ENCODE measurements at regions not wholly inside any gene's neighbourhood (a gene's known extent, or its start where the extent isn't known, plus 50 kb on each side); places are given as distances from the start of the nearest gene placed in this dataset.

DNA sequence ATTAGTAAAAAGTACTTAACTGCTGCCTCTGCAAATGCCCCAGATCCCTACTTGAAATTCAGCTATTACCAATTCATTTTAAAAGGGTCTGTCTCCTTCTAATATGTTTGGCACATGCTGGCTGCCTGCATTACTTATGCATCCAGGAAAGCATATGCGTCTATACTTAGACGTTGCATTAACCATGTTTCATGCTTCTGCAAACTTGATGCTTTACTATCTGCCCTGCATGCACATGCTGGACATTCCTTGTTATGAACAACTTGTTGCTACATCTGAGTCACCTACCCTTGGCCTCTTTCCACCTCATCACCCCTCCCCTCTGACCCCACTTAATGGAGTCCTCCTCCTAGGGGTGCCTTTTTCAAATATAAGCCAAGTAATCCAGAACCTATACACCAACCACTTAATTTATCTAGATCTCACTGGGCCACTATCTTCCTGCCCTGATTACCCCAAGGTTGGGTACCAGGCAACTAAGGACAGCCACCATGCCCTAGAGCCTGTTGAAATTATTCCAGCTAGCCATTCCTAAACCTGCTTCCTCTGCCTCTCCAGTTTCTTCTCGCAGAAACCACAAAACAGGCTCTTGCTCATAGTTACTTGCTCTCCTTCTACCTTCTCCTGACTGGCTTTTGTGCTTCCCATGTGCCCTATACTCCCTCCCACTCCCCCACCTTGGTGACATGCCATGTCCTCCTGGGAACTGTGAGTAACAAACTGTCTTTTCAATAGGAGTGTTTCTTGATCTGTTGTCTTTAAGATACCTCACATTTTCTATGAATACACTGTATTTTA lies 1187.9 kb downstream of the REEP3 start:
- no peak for TF ChIP-seq EZH2 (optimal IDR thresholded peaks at IDR 0.05; ENCODE audit: low read depth, low read length)
- no peak for TF ChIP-seq EZH2phosphoT487 (IDR thresholded peaks at IDR 0.05; ENCODE audit: low read length)
- TF ChIP-seq, protein P1, sequence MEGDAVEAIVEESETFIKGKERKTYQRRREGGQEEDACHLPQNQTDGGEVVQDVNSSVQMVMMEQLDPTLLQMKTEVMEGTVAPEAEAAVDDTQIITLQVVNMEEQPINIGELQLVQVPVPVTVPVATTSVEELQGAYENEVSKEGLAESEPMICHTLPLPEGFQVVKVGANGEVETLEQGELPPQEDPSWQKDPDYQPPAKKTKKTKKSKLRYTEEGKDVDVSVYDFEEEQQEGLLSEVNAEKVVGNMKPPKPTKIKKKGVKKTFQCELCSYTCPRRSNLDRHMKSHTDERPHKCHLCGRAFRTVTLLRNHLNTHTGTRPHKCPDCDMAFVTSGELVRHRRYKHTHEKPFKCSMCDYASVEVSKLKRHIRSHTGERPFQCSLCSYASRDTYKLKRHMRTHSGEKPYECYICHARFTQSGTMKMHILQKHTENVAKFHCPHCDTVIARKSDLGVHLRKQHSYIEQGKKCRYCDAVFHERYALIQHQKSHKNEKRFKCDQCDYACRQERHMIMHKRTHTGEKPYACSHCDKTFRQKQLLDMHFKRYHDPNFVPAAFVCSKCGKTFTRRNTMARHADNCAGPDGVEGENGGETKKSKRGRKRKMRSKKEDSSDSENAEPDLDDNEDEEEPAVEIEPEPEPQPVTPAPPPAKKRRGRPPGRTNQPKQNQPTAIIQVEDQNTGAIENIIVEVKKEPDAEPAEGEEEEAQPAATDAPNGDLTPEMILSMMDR (IDR thresholded peaks at IDR 0.05; ENCODE audit: low read length), result no peak
- H3K9me2 ChIP-seq (replicated peaks; ENCODE audit: insufficient read depth, low read length), result no peaks in the 10 kb centered on the region
- H4K20me1 ChIP-seq (ENCODE audit: insufficient read depth, low read length), result no peaks in the 10 kb centered on the region
- no peaks in the 10 kb centered on the region for H3K79me2 ChIP-seq (ENCODE audit: low read length)
- no peak for DNase-seq
- no peak overlapping the region for H3K4me3 ChIP-seq (ENCODE audit: low read length)
- no peaks in the 10 kb centered on the region for H3K36me3 ChIP-seq (replicated peaks; ENCODE audit: insufficient read depth, low read length)
- H3K4me2 ChIP-seq (ENCODE audit: low read depth, low read length), result no peak overlapping the region
- H3K27me3 ChIP-seq (replicated peaks; ENCODE audit: insufficient read depth, low read length), result no peaks in the 10 kb centered on the region
- no peak overlapping the region for H2AFZ ChIP-seq (ENCODE audit: low read length)
- H3K9me3 ChIP-seq (replicated peaks; ENCODE audit: insufficient read depth, low read length), result no peaks in the 10 kb centered on the region
- no peak overlapping the region for H3K27ac ChIP-seq (ENCODE audit: low read length)
- no peaks in the 10 kb centered on the region for H3K4me1 ChIP-seq (ENCODE audit: low read length)
- no peak overlapping the region for H3K9ac ChIP-seq (ENCODE audit: low read length)
- H3F3A ChIP-seq (ENCODE audit: insufficient read depth, low read length), result no peaks in the 10 kb centered on the region

DNA sequence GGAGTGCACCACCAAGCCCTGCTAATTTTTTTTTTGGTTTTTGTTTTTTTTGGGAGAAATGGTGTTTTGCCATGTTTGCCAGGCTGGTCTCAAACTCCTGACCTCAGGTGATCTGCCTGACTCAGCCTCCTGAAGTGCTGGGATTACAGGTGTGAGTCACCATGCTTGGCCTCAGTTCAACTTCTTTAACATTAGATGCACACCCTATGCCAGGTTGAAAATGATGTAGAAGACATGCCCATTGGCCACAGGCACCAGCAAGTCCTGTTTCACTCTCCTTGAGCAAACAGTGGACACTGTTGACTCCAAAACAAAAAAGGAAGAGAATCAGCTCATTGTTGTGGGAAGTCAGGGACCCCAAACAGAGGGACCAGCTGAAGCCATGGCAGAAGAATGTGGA lies 1205.3 kb downstream of the REEP3 start:
- Histone ChIP-seq H3K4me2 (ENCODE audit: low read depth, low read length) (no peak overlapping the region), H3K9me2 (replicated peaks; ENCODE audit: insufficient read depth, low read length) (no peaks in the 10 kb centered on the region), H2AFZ (ENCODE audit: low read length) (no peak overlapping the region), H3K4me3 (ENCODE audit: low read length) (no peak overlapping the region), H3K9ac (ENCODE audit: low read length) (no peak overlapping the region), H3K36me3 (replicated peaks; ENCODE audit: insufficient read depth, low read length) (no peaks in the 10 kb centered on the region), H3F3A (ENCODE audit: insufficient read depth, low read length) (no peaks in the 10 kb centered on the region), H4K20me1 (ENCODE audit: insufficient read depth, low read length) (no peaks in the 10 kb centered on the region), H3K27ac (ENCODE audit: low read length) (no peak overlapping the region), H3K4me1 (ENCODE audit: low read length) (no peaks in the 10 kb centered on the region), H3K79me2 (ENCODE audit: low read length) (no peaks in the 10 kb centered on the region), H3K27me3 (replicated peaks; ENCODE audit: insufficient read depth, low read length) (no peaks in the 10 kb centered on the region), H3K9me3 (replicated peaks; ENCODE audit: insufficient read depth, low read length) (no peaks in the 10 kb centered on the region)
- no peak for TF ChIP-seq EZH2 (optimal IDR thresholded peaks at IDR 0.05; ENCODE audit: low read depth, low read length)
- TF ChIP-seq, protein P1 (IDR thresholded peaks at IDR 0.05; ENCODE audit: low read length), result no peak
- no peak for TF ChIP-seq EZH2phosphoT487 (IDR thresholded peaks at IDR 0.05; ENCODE audit: low read length)
- DNase-seq, result no peak

DNA sequence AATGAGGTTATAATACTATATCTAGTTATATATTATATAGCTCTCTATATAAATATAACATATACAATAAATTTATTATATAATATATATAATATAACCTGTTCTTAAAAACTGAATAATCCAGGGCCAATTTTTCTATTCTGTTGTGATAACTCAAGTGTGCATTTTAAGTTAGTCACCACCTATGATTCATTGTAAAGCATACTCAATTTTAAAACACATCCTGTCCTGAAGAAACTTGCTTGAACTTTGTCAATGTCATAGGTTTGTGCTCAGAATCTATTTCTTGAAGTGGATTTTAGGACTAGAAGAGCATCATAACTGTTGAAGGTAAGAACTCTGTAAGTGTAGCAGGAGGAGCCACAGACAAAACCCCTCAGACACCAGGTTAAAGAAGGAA lies 1209.8 kb downstream of the REEP3 start:
- Histone ChIP-seq H3F3A (ENCODE audit: insufficient read depth, low read length) (no peaks in the 10 kb centered on the region), H3K4me1 (ENCODE audit: low read length) (no peaks in the 10 kb centered on the region), H3K27ac (ENCODE audit: low read length) (no peak overlapping the region), H3K9me2 (replicated peaks; ENCODE audit: insufficient read depth, low read length) (no peaks in the 10 kb centered on the region), H3K9me3 (replicated peaks; ENCODE audit: insufficient read depth, low read length) (no peaks in the 10 kb centered on the region), H3K4me3 (ENCODE audit: low read length) (no peak overlapping the region), H3K79me2 (ENCODE audit: low read length) (no peaks in the 10 kb centered on the region), H3K36me3 (replicated peaks; ENCODE audit: insufficient read depth, low read length) (no peaks in the 10 kb centered on the region), H2AFZ (ENCODE audit: low read length) (no peak overlapping the region), H4K20me1 (ENCODE audit: insufficient read depth, low read length) (no peaks in the 10 kb centered on the region), H3K4me2 (ENCODE audit: low read depth, low read length) (no peak overlapping the region), H3K9ac (ENCODE audit: low read length) (no peak overlapping the region), H3K27me3 (replicated peaks; ENCODE audit: insufficient read depth, low read length) (no peaks in the 10 kb centered on the region)
- DNase-seq, result no peak
- TF ChIP-seq EZH2 (optimal IDR thresholded peaks at IDR 0.05; ENCODE audit: low read depth, low read length) (no peak), EZH2phosphoT487 (IDR thresholded peaks at IDR 0.05; ENCODE audit: low read length) (no peak)
- TF ChIP-seq, protein P1 (IDR thresholded peaks at IDR 0.05; ENCODE audit: low read length), result no peak

Measured in MM.1S (cell line).